AG04449 (cell line): ENCODE measurements at regions not wholly inside any gene's neighbourhood (a gene's known extent, or its start where the extent isn't known, plus 50 kb on each side); places are given as distances from the start of the nearest gene placed in this dataset.

Experiments used
- CTCF ChIA-PET: fragments of 350-600 bp; formaldehyde crosslinking; extraction: SDS; loops from one replicate; lab custom pipeline; 2021; ENCODE audit warnings: antibody characterized with exemption; lab: Yijun Ruan, JAX
- POLR2A ChIA-PET: fragments of 400-600, 350-600 bp; formaldehyde crosslinking; extraction: SDS; loops from one replicate; lab custom pipeline; 2020; ENCODE audit warnings: antibody characterized with exemption, inconsistent platforms; lab: Yijun Ruan, JAX
- DNase-seq: peaks from one replicate; pipeline ENCODE4 v3.0.0-alpha.2; 2010; ENCODE audit warnings: low read depth, low spot score
- H3K4me3 ChIP-seq: 2 replicates; pipeline ENCODE4 v1.5.1; 2011; ENCODE audit warnings: low read depth, mild to moderate bottlenecking, control low read depth, low read length
- TF ChIP-seq, protein P1 (sequence below): IDR thresholded peaks from one replicate; pipeline ENCODE4 v1.5.1; 2011; ENCODE audit warnings: mild to moderate bottlenecking, moderate library complexity, low read length, control low read depth, inconsistent platforms; ENCODE audit not compliant: insufficient read depth; ENCODE audit errors: missing control alignments

DNA sequence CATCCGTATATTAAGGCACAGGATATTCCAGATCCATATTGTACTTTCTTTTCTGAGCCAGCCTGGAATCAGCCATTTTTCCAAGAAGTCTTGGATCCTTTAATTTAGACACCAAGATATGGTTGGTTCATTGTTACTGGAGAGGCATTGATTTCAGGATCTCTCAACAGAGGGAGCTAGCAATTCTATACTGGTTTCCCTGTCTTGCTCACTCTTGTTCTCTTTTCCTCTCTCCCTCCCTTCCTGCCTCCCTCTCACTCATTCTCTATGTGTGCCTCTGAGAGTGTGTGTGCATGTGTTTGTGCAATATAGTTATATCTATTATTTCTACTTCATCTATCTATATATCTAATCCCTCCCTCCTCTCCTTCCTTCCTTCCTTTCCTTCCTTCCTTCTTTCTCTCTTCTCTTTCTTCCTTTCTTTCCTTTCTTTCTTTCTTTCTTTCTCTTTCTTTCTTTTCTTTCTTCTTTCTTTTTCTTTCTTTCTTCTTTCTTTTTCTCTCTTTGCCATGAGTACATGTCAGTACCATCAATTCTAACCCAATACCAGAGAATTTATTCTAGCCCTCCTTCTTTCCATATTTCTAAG lies 299.1 kb downstream of the EPHA7 start:
- H3K4me3 ChIP-seq: no peak overlapping the region
- ChIA-PET CTCF (no interaction called here), POLR2A (no interaction called here)
- no peak for DNase-seq
- TF ChIP-seq, protein P1, sequence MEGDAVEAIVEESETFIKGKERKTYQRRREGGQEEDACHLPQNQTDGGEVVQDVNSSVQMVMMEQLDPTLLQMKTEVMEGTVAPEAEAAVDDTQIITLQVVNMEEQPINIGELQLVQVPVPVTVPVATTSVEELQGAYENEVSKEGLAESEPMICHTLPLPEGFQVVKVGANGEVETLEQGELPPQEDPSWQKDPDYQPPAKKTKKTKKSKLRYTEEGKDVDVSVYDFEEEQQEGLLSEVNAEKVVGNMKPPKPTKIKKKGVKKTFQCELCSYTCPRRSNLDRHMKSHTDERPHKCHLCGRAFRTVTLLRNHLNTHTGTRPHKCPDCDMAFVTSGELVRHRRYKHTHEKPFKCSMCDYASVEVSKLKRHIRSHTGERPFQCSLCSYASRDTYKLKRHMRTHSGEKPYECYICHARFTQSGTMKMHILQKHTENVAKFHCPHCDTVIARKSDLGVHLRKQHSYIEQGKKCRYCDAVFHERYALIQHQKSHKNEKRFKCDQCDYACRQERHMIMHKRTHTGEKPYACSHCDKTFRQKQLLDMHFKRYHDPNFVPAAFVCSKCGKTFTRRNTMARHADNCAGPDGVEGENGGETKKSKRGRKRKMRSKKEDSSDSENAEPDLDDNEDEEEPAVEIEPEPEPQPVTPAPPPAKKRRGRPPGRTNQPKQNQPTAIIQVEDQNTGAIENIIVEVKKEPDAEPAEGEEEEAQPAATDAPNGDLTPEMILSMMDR: no peak

DNA sequence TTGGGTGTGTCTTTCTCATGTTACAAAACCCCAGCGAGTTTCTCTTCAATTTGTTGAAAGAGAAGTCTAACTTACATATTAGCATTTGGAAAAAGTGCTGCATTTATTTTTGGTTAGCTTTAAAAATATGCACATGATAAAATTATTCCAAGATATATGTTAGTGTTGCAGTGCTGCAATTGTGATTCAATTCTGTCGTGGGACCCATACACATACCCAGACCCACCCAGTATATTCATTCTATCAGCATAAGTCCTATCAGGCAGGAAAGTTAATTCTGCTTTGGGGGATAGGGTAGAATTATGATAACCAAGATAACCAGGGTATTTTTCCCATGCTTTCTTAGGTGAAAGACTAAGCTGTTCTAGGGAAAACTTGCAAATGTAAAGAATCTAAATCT lies 313.5 kb downstream of the EPHA7 start:
- ChIA-PET POLR2A (no interaction called here), CTCF (no interaction called here)
- no peak for DNase-seq
- no peak overlapping the region for H3K4me3 ChIP-seq
- TF ChIP-seq, protein P1: no peak

DNA sequence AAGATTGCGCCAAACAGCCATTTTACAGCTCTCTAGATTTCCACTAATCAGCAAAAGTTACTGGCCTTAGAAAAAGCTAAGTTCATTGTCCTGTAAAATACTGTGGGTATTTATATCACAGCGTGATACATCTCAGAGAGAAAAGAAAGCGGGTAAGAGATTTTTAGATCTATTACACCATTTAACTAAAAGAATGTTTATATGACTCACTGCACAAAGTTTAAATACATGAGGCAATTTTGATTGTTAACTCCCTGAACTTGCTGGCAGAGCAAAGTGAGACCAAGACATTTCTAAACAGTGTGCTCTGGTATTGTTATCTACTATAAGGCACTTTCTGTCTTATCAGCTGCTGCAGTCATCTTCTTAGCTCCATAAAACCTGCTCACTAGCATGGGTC lies 314.3 kb downstream of the EPHA7 start:
- TF ChIP-seq, protein P1: no peak
- DNase-seq: no peak
- CTCF ChIA-PET: no interaction called here
- POLR2A ChIA-PET: no interaction called here
- no peak overlapping the region for H3K4me3 ChIP-seq

DNA sequence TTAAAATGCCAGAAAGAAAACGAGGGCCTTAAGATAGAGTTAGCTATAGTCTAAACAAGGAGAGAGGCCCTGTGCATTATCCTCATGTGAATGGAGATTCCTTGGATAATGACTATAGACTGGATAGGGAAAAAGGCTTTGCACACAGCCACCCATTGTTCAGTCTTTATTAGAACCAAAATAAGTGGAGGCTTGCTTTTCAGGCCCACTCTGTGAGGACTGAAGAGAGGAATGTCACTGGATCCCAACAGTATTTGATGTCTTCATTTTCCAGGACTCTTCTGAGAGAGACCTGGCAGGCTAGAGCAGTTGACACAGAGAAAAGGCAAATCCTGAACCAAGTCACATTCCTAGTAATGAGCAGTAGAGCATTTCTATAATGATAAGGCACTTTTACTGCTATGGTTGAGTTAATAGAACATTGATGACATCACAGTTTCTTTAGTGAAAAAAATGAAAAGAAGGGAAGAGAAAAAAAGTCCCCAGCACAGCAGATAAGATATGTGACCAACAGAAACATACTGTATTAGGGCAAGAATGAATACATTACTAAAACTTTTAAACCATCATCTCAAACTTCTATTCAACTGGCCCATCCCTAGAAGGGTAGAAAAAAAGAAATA lies 315.1 kb downstream of the EPHA7 start:
- TF ChIP-seq, protein P1: no peak
- ChIA-PET POLR2A (no interaction called here), CTCF (no interaction called here)
- DNase-seq: no peak
- no peak overlapping the region for H3K4me3 ChIP-seq

DNA sequence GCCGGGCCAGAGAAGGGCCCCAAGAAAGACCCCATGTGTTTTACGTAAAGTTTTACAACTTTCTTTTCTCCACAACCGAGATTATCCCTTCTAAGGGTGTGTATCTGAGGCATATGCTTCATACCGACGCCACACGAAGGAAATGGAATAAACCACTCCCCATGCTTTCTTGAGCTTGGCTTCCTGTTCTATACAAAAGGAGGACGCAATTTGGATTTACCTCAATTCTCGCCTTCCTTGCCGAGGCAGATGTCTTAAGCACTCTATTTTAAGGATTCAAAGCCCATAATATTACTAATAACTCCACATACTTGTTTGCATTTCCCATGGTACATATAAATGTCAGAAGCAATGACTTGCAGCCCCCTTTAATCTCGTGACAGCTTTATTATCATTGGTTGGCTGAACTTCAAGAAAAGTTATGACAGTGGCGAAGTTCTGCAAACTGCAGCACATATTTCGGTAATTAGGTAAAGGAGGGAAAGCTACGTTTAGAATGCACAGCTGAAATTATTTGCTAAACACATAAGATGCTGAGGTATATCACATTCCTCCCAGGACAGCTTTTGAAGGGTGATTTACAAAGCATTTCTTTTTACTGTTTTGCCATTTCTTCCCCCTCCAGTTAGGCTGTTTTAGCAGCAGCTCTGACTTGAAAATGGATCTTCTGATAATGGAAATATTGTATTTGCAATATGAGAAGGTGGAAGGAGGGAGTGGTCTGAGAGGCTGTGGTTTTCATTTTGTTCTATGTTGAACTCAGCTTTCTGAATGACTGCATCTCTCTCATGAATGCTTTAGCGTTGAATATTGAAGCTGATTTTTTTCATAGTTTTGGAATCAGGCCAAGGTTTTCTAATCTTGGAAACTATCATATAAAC lies 330.5 kb downstream of the EPHA7 start:
- POLR2A ChIA-PET: no interaction called here
- no peak overlapping the region for H3K4me3 ChIP-seq
- TF ChIP-seq, protein P1: no peak
- DNase-seq: no peak
- CTCF ChIA-PET: no interaction called here

DNA sequence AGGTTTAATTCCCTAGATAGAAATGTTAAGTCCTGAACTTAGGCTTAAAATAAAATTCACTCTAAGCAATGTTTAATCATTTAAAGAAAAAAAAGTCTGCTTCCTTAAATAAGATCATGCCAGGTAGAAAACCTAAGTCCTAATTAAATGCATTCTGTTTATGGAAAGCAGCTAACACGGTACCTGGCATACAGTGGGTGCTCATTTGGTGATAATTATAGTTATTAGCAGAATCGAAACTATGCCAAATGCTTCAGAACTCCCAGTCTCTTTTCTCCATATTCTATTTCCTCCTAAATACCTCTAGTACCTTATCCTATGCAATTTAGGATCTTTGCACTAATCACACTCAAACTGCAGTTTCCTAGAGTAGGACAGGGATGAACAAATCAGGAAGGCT lies 331.8 kb downstream of the EPHA7 start:
- TF ChIP-seq, protein P1: no peak
- POLR2A ChIA-PET: no interaction called here

More for the DNA sequence above, 331.8 kb downstream of the EPHA7 start:
- CTCF ChIA-PET: no interaction called here
- no peak for DNase-seq
- no peak overlapping the region for H3K4me3 ChIP-seq
